Hepatocyte (in vitro differentiated cells): ENCODE measurements at regions not wholly inside any gene's neighbourhood (a gene's known extent, or its start where the extent isn't known, plus 50 kb on each side); places are given as distances from the start of the nearest gene placed in this dataset.

Source experiments
- DNase-seq: peaks from one replicate; pipeline ENCODE4 v3.0.0-alpha.2; 2016; ENCODE audit warnings: low spot score
- H2AFZ ChIP-seq: fragments of 200-600 bp; sonication (generic); 2 replicates; pipeline ENCODE4 v1.6.0; 2016; ENCODE audit warnings: antibody characterized with exemption, mild to moderate bottlenecking
- H3K27ac ChIP-seq: fragments of 200-600 bp; sonication (generic); 2 replicates; pipeline ENCODE4 v1.5.1; 2016; ENCODE audit warnings: mild to moderate bottlenecking
- H3K27me3 ChIP-seq: fragments of 200-600 bp; sonication (generic); 2 replicates; pipeline ENCODE4 v1.6.1; 2016
- H3K36me3 ChIP-seq: fragments of 200-600 bp; sonication (generic); replicated peaks from 2 replicates; pipeline ENCODE4 v1.5.1; 2016; ENCODE audit warnings: low read depth; ENCODE audit not compliant: insufficient read depth
- H3K4me1 ChIP-seq: fragments of 200-600 bp; sonication (generic); 2 replicates; pipeline ENCODE4 v1.5.1; 2016; ENCODE audit warnings: mild to moderate bottlenecking, moderate library complexity; ENCODE audit not compliant: insufficient read depth
- H3K4me2 ChIP-seq: fragments of 200-600 bp; sonication (generic); 2 replicates; pipeline ENCODE4 v1.6.0; 2016
- H3K4me3 ChIP-seq: fragments of 200-600 bp; sonication (generic); 2 replicates; pipeline ENCODE4 v1.5.1; 2016; ENCODE audit warnings: mild to moderate bottlenecking
- H3K79me2 ChIP-seq: fragments of 200-600 bp; sonication (generic); 2 replicates; pipeline ENCODE4 v1.6.0; 2017; ENCODE audit warnings: mild to moderate bottlenecking
- H3K9me2 ChIP-seq: fragments of 200-600 bp; sonication (generic); replicated peaks from 2 replicates; pipeline ENCODE4 v1.6.0; 2017; ENCODE audit warnings: mild to moderate bottlenecking; ENCODE audit not compliant: insufficient read depth
- H3K9me3 ChIP-seq: fragments of 200-600 bp; sonication (generic); 2 replicates; pipeline ENCODE4 v1.5.1; 2016; ENCODE audit warnings: low read depth, mild to moderate bottlenecking
- H4K20me1 ChIP-seq: fragments of 200-600 bp; sonication (generic); 2 replicates; pipeline ENCODE4 v1.6.0; 2016; ENCODE audit warnings: mild to moderate bottlenecking; ENCODE audit not compliant: insufficient read depth, poor library complexity, severe bottlenecking
- EZH2 ChIP-seq: fragments of 200-600 bp; sonication (generic); IDR thresholded peaks from 2 replicates; pipeline ENCODE4 v1.6.1; 2016; ENCODE audit warnings: antibody characterized with exemption, mild to moderate bottlenecking, borderline replicate concordance
- EZH2phosphoT487 ChIP-seq: fragments of 200-600 bp; sonication (generic); IDR thresholded peaks from one replicate; pipeline ENCODE4 v1.6.1; 2018; ENCODE audit warnings: antibody characterized with exemption, mild to moderate bottlenecking, low read depth, moderate library complexity; ENCODE audit not compliant: unreplicated experiment, severe bottlenecking
- WGBS: methylation state at CpG from one replicate; pipeline ENCODE4 v1.1.6; 2016; ENCODE audit warnings: low lambda C conversion rate; ENCODE audit errors: missing lambda C conversion rate; 5-methylcytosine and 5-hydroxymethylcytosine counted together
- TF ChIP-seq, protein P1 (sequence below): fragments of 200-600 bp; sonication (generic); IDR thresholded peaks from 2 replicates; pipeline ENCODE4 v1.5.1; 2016; ENCODE audit warnings: antibody characterized with exemption, mild to moderate bottlenecking; ENCODE audit not compliant: poor library complexity

DNA sequence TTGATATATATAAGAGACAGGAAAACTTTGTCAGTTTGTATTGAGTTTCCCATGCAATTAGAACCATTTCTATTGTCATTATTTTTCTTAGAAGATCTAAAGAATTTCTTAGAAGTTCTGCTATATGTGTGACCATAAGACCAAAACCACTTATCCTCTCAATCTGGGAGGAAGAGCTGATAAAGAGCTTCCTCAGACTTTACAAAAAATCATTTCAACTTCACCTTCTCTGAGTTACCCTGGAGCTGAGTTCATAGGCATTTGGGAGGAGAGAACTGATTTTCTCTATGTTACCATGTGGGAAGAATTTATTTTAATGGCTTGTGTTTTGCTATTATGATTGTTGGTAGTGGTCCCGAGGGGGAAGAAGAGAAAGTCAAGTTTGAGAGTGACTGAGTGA is 329.3 kb downstream of the GPD2 start:
- DNase-seq = no peak
- no peaks in the 10 kb centered on the region for H3K36me3 ChIP-seq
- H3K79me2 ChIP-seq = no peaks in the 10 kb centered on the region
- no peaks in the 10 kb centered on the region for H3K9me2 ChIP-seq
- 81% methylated on average over 1 of the region's 1 CpG for WGBS
- H3K4me2 ChIP-seq = no peak overlapping the region
- no peak overlapping the region for H2AFZ ChIP-seq
- no peaks in the 10 kb centered on the region for H3K27me3 ChIP-seq
- H3K4me1 ChIP-seq = no peaks in the 10 kb centered on the region
- no peaks in the 10 kb centered on the region for H4K20me1 ChIP-seq
- H3K4me3 ChIP-seq = no peak overlapping the region
- TF ChIP-seq EZH2phosphoT487 (no peak), EZH2 (no peak)
- TF ChIP-seq, protein P1, sequence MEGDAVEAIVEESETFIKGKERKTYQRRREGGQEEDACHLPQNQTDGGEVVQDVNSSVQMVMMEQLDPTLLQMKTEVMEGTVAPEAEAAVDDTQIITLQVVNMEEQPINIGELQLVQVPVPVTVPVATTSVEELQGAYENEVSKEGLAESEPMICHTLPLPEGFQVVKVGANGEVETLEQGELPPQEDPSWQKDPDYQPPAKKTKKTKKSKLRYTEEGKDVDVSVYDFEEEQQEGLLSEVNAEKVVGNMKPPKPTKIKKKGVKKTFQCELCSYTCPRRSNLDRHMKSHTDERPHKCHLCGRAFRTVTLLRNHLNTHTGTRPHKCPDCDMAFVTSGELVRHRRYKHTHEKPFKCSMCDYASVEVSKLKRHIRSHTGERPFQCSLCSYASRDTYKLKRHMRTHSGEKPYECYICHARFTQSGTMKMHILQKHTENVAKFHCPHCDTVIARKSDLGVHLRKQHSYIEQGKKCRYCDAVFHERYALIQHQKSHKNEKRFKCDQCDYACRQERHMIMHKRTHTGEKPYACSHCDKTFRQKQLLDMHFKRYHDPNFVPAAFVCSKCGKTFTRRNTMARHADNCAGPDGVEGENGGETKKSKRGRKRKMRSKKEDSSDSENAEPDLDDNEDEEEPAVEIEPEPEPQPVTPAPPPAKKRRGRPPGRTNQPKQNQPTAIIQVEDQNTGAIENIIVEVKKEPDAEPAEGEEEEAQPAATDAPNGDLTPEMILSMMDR = no peak
- peaks cover 4% of the 10 kb centered on the region for H3K9me3 ChIP-seq
- H3K27ac ChIP-seq = no peak overlapping the region

DNA sequence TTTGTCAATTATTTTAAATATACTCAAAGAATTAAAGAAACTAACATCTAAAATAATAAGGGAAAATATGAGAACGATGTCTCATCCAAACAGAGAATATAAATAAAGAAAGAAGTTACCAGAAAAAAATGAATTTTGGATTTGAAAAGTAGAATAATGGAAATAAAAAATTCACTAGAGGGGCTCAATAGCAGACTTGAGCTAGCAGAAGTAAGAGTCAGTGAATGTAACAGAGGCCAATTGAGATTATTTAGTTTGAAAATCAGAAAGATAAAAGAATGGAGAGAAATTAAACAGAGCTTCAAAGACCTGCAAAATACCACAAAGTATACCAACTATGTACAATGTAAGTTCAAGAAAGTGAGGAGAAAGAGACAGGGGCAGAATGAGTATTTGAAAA is 333.6 kb downstream of the GPD2 start:
- Histone ChIP-seq H3K4me1 (no peaks in the 10 kb centered on the region), H3K4me3 (no peak overlapping the region), H2AFZ (no peak overlapping the region), H3K27ac (no peak overlapping the region), H4K20me1 (no peaks in the 10 kb centered on the region), H3K27me3 (no peaks in the 10 kb centered on the region), H3K36me3 (no peaks in the 10 kb centered on the region), H3K9me3 (peaks cover 6% of the 10 kb centered on the region), H3K79me2 (no peaks in the 10 kb centered on the region), H3K9me2 (no peaks in the 10 kb centered on the region), H3K4me2 (no peak overlapping the region)
- no peak for DNase-seq
- TF ChIP-seq EZH2phosphoT487 (no peak), EZH2 (no peak)
- TF ChIP-seq, protein P1 = no peak
- WGBS = 74% methylated on average over 1 of the region's 1 CpG

DNA sequence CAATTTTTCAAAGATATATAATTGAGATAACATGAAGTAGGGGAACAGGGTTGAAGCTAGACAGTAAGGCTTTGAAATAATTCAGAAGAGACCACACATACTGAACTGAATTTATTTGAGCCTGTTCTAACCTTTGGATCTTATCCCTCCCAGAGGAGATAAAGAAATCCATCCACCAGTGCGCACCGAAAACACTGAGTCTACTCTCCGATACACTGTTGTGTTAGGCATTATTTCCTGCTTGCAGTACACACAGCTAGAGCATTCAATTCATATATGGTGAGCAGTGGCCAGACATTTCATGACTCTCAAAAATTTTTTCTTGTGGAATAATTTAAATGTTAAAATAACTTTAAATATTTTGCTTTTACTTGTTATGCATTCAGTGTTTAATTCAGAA is 342.7 kb downstream of the GPD2 start:
- no peaks in the 10 kb centered on the region for H3K9me2 ChIP-seq
- peaks cover 7% of the 10 kb centered on the region for H3K4me1 ChIP-seq
- H4K20me1 ChIP-seq = no peaks in the 10 kb centered on the region
- H3K4me3 ChIP-seq = no peak overlapping the region
- H3K79me2 ChIP-seq = no peaks in the 10 kb centered on the region
- TF ChIP-seq, protein P1 = no peak
- TF ChIP-seq EZH2phosphoT487 (no peak), EZH2 (no peak)
- H3K4me2 ChIP-seq = peak overlapping the region; percentile 50
- peak overlapping the region; percentile 14 for H2AFZ ChIP-seq
- peak overlapping the region; percentile 56 for H3K27ac ChIP-seq
- WGBS = 68% methylated on average over 3 of the region's 3 CpGs
- H3K36me3 ChIP-seq = no peaks in the 10 kb centered on the region
- peak; percentile 7 for DNase-seq
- H3K27me3 ChIP-seq = no peaks in the 10 kb centered on the region
- H3K9me3 ChIP-seq = no peaks in the 10 kb centered on the region
